IMR-90 (cell line): ENCODE measurements at regions not wholly inside any gene's neighbourhood (a gene's known extent, or its start where the extent isn't known, plus 50 kb on each side); places are given as distances from the start of the nearest gene placed in this dataset.

ENCODE experiments used
- ATAC-seq: fragments of 200-7000 bp; cut with Tn5 transposase; 2 replicates; pipeline ENCODE4 v1.9.1; 2020; ENCODE audit warnings: low read depth, mild to moderate bottlenecking, moderate library complexity
- BruUV-seq: library from RNA; stranded (reverse); fragments of 400-500 nt; replicated peaks from 2 replicates; lab custom pipeline; 2021; lab: Mats Ljungman, UMichigan
- CTCF ChIA-PET: fragments of 300-600 bp; formaldehyde crosslinking; extraction: SDS; loops from one replicate; lab custom pipeline; 2021; ENCODE audit warnings: antibody characterized with exemption; lab: Yijun Ruan, JAX
- POLR2A ChIA-PET: fragments of 300-600 bp; sonication (Branson Sonifier 250); formaldehyde crosslinking; loops from one replicate; lab custom pipeline; 2022; ENCODE audit warnings: antibody characterized with exemption; ENCODE audit not compliant: unreplicated experiment; lab: Charles Lee
- DNase-seq: peaks from one replicate; pipeline ENCODE4 v3.0.0; 2013
- H2AFZ ChIP-seq: replicated peaks from 2 replicates; pipeline ENCODE3; 2013; ENCODE audit warnings: low read length, mild to moderate bottlenecking; ENCODE audit not compliant: poor library complexity
- H2AK5ac ChIP-seq: 2 replicates; pipeline ENCODE4 v1.6.1; 2013; ENCODE audit warnings: low read depth, low read length, inconsistent platforms
- H2AK9ac ChIP-seq: replicated peaks from 2 replicates; pipeline ENCODE3; 2013; ENCODE audit warnings: mild to moderate bottlenecking, low read depth, low read length, moderate library complexity; ENCODE audit not compliant: poor library complexity
- H2BK120ac ChIP-seq: 2 replicates; pipeline ENCODE4 v1.6.1; 2013; ENCODE audit warnings: low read depth, low read length, inconsistent platforms
- H2BK15ac ChIP-seq: 3 replicates; pipeline ENCODE4 v1.6.1; 2013; ENCODE audit warnings: low read depth, low read length, inconsistent platforms
- H2BK20ac ChIP-seq: 2 replicates; pipeline ENCODE4 v1.6.1; 2013; ENCODE audit warnings: low read depth, mild to moderate bottlenecking, inconsistent platforms, low read length, moderate library complexity
- H2BK5ac ChIP-seq: 2 replicates; pipeline ENCODE4 v1.6.1; 2013; ENCODE audit warnings: mild to moderate bottlenecking, low read depth, low read length, inconsistent platforms; ENCODE audit not compliant: poor library complexity, severe bottlenecking
- H3K14ac ChIP-seq: replicated peaks from 2 replicates; pipeline ENCODE4 v1.6.1; 2013; ENCODE audit warnings: low read depth, low read length, inconsistent platforms
- H3K18ac ChIP-seq: 2 replicates; pipeline ENCODE4 v1.6.1; 2013; ENCODE audit warnings: low read depth, low read length, control low read depth
- H3K23ac ChIP-seq: 2 replicates; pipeline ENCODE4 v1.6.1; 2013; ENCODE audit warnings: low read depth, low read length, inconsistent platforms
- H3K27ac ChIP-seq: 2 replicates; pipeline ENCODE4 v1.5.1; 2013; ENCODE audit warnings: mild to moderate bottlenecking, control low read depth, low read length; ENCODE audit not compliant: insufficient read depth
- H3K27me3 ChIP-seq: 2 replicates; pipeline ENCODE4 v1.6.1; 2013; ENCODE audit warnings: low read length; ENCODE audit not compliant: control insufficient read depth, insufficient read depth
- H3K36me3 ChIP-seq: 2 replicates; pipeline ENCODE4 v1.6.1; 2013; ENCODE audit warnings: low read length, mixed read lengths; ENCODE audit not compliant: control insufficient read depth, insufficient read depth
- H3K4ac ChIP-seq: 2 replicates; pipeline ENCODE4 v1.6.1; 2013; ENCODE audit warnings: low read depth, low read length, inconsistent platforms
- H3K4me1 ChIP-seq: 2 replicates; pipeline ENCODE4 v1.6.1; 2013; ENCODE audit warnings: low read length, mixed read lengths; ENCODE audit not compliant: control insufficient read depth, insufficient read depth
- H3K4me2 ChIP-seq: 2 replicates; pipeline ENCODE4 v1.6.1; 2013; ENCODE audit warnings: low read depth, mild to moderate bottlenecking, control low read depth, low read length, moderate library complexity
- H3K4me3 ChIP-seq: 2 replicates; pipeline ENCODE4 v1.5.1; 2013; ENCODE audit warnings: low read depth, mild to moderate bottlenecking, control low read depth, low read length, moderate library complexity; ENCODE audit not compliant: insufficient read depth
- H3K56ac ChIP-seq: 2 replicates; pipeline ENCODE4 v1.6.1; 2013; ENCODE audit warnings: low read length, inconsistent platforms; ENCODE audit not compliant: insufficient read depth; ENCODE audit errors: extremely low read depth
- H3K79me1 ChIP-seq, 2 experiments: 2 replicates each; pipeline ENCODE4 v1.6.1; 2013; ENCODE audit warnings: low read length in 2 of 2, inconsistent platforms in 1 of 2, low read depth in 1 of 2
- H3K9ac ChIP-seq: 2 replicates; pipeline ENCODE4 v1.6.1; 2013; ENCODE audit warnings: low read depth, low read length, control low read depth
- H3K9me1 ChIP-seq: 2 replicates; pipeline ENCODE4 v1.6.1; 2013; ENCODE audit warnings: low read length, inconsistent platforms; ENCODE audit not compliant: insufficient read depth
- H3K9me3 ChIP-seq: 2 replicates; pipeline ENCODE4 v1.6.1; 2013; ENCODE audit warnings: low read length; ENCODE audit not compliant: control insufficient read depth, insufficient read depth
- H4K20me1 ChIP-seq: 2 replicates; pipeline ENCODE4 v1.6.1; 2013; ENCODE audit warnings: low read length, inconsistent platforms; ENCODE audit not compliant: insufficient read depth
- H4K5ac ChIP-seq: 2 replicates; pipeline ENCODE4 v1.6.1; 2013; ENCODE audit warnings: mild to moderate bottlenecking, low read depth, low read length, control low read depth
- H4K8ac ChIP-seq, 2 experiments: 2 replicates each; pipeline ENCODE4 v1.6.1; 2013; ENCODE audit warnings: low read depth in 2 of 2, low read length in 2 of 2, control low read depth in 1 of 2, inconsistent platforms in 1 of 2
- H4K91ac ChIP-seq: 2 replicates; pipeline ENCODE4 v1.6.1; 2013; ENCODE audit warnings: low read depth, low read length, inconsistent platforms; ENCODE audit not compliant: insufficient read depth
- SMC3 ChIP-seq: fragments of 150-350 bp; IDR thresholded peaks from 2 replicates; pipeline ENCODE4 v1.6.1; 2016; ENCODE audit warnings: low read depth, mild to moderate bottlenecking, antibody characterized with exemption, low read length, moderate library complexity
- WGBS, 2 experiments: methylation state at CpG; one replicate each; pipeline versions ENCODE4 v1.1.5 to v1.1.7; 2013; ENCODE audit warnings: missing lambda C conversion rate in 2 of 2; ENCODE audit not compliant: insufficient read length in 1 of 2; ENCODE audit errors: extremely low coverage in 2 of 2; 5-methylcytosine and 5-hydroxymethylcytosine counted together
- dilution Hi-C: fragments of 300-500 bp; cut with HindIII; formaldehyde crosslinking; loops from one replicate; pipeline ENCODE4 v1.14.3; 2018; ENCODE audit warnings: low sequenced_read_pairs; ENCODE audit not compliant: unreplicated experiment
- in situ Hi-C: fragments of 300-500 bp; cut with MboI; formaldehyde crosslinking; loops from 3 replicates; pipeline ENCODE4 v1.14.3; 2019; ENCODE audit warnings: low sequenced_read_pairs, inconsistent platforms, mixed read lengths
- intact Hi-C: fragments of 100-400 bp; cut with micrococcal nuclease; formaldehyde crosslinking; loops from 2 replicates; pipeline ENCODE4 v1.10.0; 2022

DNA sequence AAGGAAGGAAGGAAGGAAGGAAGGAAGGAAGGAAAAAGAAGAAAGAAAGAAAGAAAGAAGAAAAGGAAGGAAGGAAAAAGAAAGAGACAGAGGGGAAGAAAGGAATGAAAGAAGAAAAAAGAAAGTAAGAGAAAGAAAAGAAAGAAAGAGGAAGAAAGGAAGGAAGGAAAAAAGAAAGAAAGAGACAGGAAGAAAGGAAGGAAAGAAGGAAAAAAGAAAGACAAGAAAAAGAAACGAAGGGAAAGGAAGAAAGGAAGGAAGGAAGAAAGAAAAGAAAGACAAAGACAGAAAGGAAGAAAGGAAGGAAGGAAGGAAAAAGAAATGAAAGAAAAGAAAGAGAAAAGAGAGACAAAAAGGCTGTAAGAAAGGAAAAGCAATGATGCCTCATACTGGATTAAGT is 101.1 kb upstream of the PPP2R3B start:
- in situ Hi-C loops: no loop called here
- no peaks in the 10 kb centered on the region for H3K36me3 ChIP-seq
- ChIA-PET CTCF (no interaction called here), POLR2A (no interaction called here)
- no peak for ATAC-seq
- dilution Hi-C loops: no loop called here
- no peak overlapping the region for H2BK120ac ChIP-seq
- peaks cover 16% of the 10 kb centered on the region for H3K9me3 ChIP-seq
- intact Hi-C loops: no loop called here
- H2BK15ac ChIP-seq: no peak overlapping the region
- no peak for TF ChIP-seq SMC3
- H2BK5ac ChIP-seq: no peak overlapping the region
- no peaks in the 10 kb centered on the region for H3K9me1 ChIP-seq
- no peak overlapping the region for H3K23ac ChIP-seq
- no peak overlapping the region for H3K27ac ChIP-seq
- H3K79me1 ChIP-seq: no peaks in the 10 kb centered on the region
- H2AK9ac ChIP-seq: no peak overlapping the region
- no peak overlapping the region for H3K4ac ChIP-seq
- H3K4me1 ChIP-seq: no peaks in the 10 kb centered on the region
- H4K8ac ChIP-seq: no peak overlapping the region
- no peak for DNase-seq
- H3K14ac ChIP-seq: no peak overlapping the region
- no peak overlapping the region for H3K56ac ChIP-seq
- no peak overlapping the region for H2AK5ac ChIP-seq
- no TSS peak for BruUV-seq
- H3K9ac ChIP-seq: no peak overlapping the region
- H3K18ac ChIP-seq: no peak overlapping the region
- H2BK20ac ChIP-seq: no peak overlapping the region
- no peak overlapping the region for H4K5ac ChIP-seq
- H4K91ac ChIP-seq: no peak overlapping the region
- no peak overlapping the region for H2AFZ ChIP-seq
- H4K20me1 ChIP-seq: no peaks in the 10 kb centered on the region
- no peaks in the 10 kb centered on the region for H3K27me3 ChIP-seq
- no peak overlapping the region for H3K4me2 ChIP-seq
- H3K4me3 ChIP-seq: no peak overlapping the region
- no CpG with 5 or more reads among the region's 1 CpG for WGBS, 2 experiments
